Panc1 (cell line): ENCODE measurements at regions not wholly inside any gene's neighbourhood (a gene's known extent, or its start where the extent isn't known, plus 50 kb on each side); places are given as distances from the start of the nearest gene placed in this dataset.

Experiments
- ATAC-seq: fragments of 200-7000 bp; cut with Tn5 transposase; 2 replicates; pipeline ENCODE4 v1.9.1; 2020; ENCODE audit warnings: mild to moderate bottlenecking, moderate library complexity
- BruUV-seq: library from RNA; stranded (reverse); fragments of 400-500 nt; replicated peaks from 2 replicates; lab custom pipeline; 2021; lab: Mats Ljungman, UMichigan
- CTCF ChIA-PET: fragments of 300-600 bp; sonication (Branson Sonifier 250); formaldehyde crosslinking; loops from one replicate; lab custom pipeline; 2022; ENCODE audit warnings: antibody characterized with exemption; lab: Charles Lee
- POLR2A ChIA-PET: fragments of 300-600 bp; sonication (Branson Sonifier 250); formaldehyde crosslinking; loops from one replicate; lab custom pipeline; 2022; ENCODE audit warnings: antibody characterized with exemption; lab: Charles Lee
- DNase-seq: peaks from one replicate; pipeline ENCODE4 v3.0.0-alpha.2; 2010; ENCODE audit warnings: low read depth, low spot score
- H3K27ac ChIP-seq: 2 replicates; pipeline ENCODE4 v1.5.1; 2011; ENCODE audit warnings: mild to moderate bottlenecking, low read length, inconsistent platforms
- H3K27me3 ChIP-seq: fragments of 200-500 bp; sonication (Bioruptor generic); 2 replicates; pipeline ENCODE4 v1.6.0; 2014; ENCODE audit warnings: low read length, inconsistent platforms; ENCODE audit not compliant: control insufficient read depth, insufficient read depth
- H3K36me3 ChIP-seq: fragments of 200-500 bp; sonication (Bioruptor generic); 2 replicates; pipeline ENCODE4 v1.5.1; 2014; ENCODE audit warnings: inconsistent platforms, mild to moderate bottlenecking, low read length, moderate library complexity; ENCODE audit not compliant: control insufficient read depth, insufficient read depth
- H3K4me1 ChIP-seq: 2 replicates; pipeline ENCODE4 v1.5.1; 2011; ENCODE audit warnings: inconsistent platforms, mild to moderate bottlenecking, low read length, moderate library complexity; ENCODE audit not compliant: control insufficient read depth, insufficient read depth
- H3K4me3 ChIP-seq, 2 experiments: 2 replicates each; pipeline ENCODE4 v1.5.1; 2011 to 2012; ENCODE audit warnings: low read depth in 2 of 2, low read length in 2 of 2, mild to moderate bottlenecking in 2 of 2, inconsistent platforms in 1 of 2, moderate library complexity in 1 of 2
- H3K9me3 ChIP-seq: fragments of 200-500 bp; sonication (Bioruptor generic); 2 replicates; pipeline ENCODE4 v1.5.1; 2014; ENCODE audit warnings: low read depth, mild to moderate bottlenecking, inconsistent platforms, low read length, moderate library complexity; ENCODE audit not compliant: control insufficient read depth, insufficient read depth
- CTCF ChIP-seq: fragments of 450-650 bp; IDR thresholded peaks from 2 replicates; pipeline ENCODE4 v1.5.1; 2017; ENCODE audit warnings: mild to moderate bottlenecking
- POLR2AphosphoS5 ChIP-seq: IDR thresholded peaks from 2 replicates; pipeline ENCODE4 v1.6.1; 2012; ENCODE audit warnings: mild to moderate bottlenecking, low read depth, low read length, moderate library complexity
- REST ChIP-seq, 2 experiments: IDR thresholded peaks; 2 replicates each; pipeline ENCODE4 v1.6.1; 2011 to 2012; ENCODE audit warnings: low read depth in 2 of 2, control low read depth in 1 of 2, low read length in 1 of 2, mild to moderate bottlenecking in 1 of 2, moderate library complexity in 1 of 2; ENCODE audit not compliant: insufficient read depth in 1 of 2
- SIN3A ChIP-seq: IDR thresholded peaks from 2 replicates; pipeline ENCODE4 v1.6.1; 2012; ENCODE audit warnings: low read depth, mild to moderate bottlenecking, low read length, moderate library complexity, borderline replicate concordance; ENCODE audit not compliant: insufficient read depth
- TCF7L2 ChIP-seq: IDR thresholded peaks from 2 replicates; pipeline ENCODE4 v1.6.1; 2011; ENCODE audit warnings: mild to moderate bottlenecking, low read depth, low read length, inconsistent platforms
- in situ Hi-C: cut with HindIII; loops from 2 replicates; pipeline ENCODE4 v1.10.0; 2016; ENCODE audit warnings: low sequenced_read_pairs, low pct_unique_long_range_greater_than_20kb
- intact Hi-C: fragments of 100-400 bp; cut with micrococcal nuclease; formaldehyde crosslinking; loops from one replicate; pipeline ENCODE4 v1.10.0; 2022; ENCODE audit not compliant: unreplicated experiment

DNA sequence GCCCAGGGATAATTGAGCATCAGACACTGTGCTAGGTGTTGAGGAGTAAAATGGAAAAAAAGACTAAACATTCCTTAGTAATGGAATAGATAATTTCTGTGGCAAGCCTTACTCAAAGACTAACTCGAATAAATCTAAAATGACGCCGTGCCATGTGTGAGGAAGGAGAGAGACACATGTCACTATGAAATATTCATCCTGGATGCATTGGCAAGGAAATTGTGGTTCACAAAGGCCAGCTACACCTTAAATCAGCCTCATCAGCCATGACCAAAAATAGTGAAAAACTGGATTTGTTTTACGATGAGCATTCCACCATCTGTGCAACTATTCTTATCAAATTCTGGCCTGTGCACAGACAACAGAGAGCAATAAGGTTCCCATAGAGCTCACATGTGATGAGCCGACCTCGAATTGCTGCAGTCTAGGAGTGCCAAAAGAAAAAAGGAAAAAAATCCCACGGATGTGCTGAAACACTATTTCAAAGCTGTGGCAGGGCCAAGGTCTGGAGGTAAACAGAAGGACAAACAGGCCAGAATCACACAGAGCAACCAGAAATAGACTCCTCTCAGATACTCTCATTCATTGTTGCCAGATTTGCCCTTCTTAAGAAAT, 505.7 kb downstream of the EFNB2 start:
- ATAC-seq (no peak), DNase-seq (no peak)
- POLR2A ChIA-PET = no interaction called here
- CTCF ChIA-PET = no interaction called here
- Histone ChIP-seq H3K27me3 (no peaks in the 10 kb centered on the region), H3K27ac (no peak overlapping the region), H3K4me1 (no peaks in the 10 kb centered on the region), H3K36me3 (no peaks in the 10 kb centered on the region), H3K4me3 (no peak overlapping the region), H3K9me3 (no peaks in the 10 kb centered on the region)
- intact Hi-C loops = no loop called here
- no TSS peak for BruUV-seq
- TF ChIP-seq POLR2AphosphoS5 (no peak), REST (IDR thresholded peaks at IDR 0.05; ENCODE audit: insufficient read depth in 1 of 2, low read depth in 2 of 2, low read length in 1 of 2) (no peak), CTCF (no peak), SIN3A (no peak), TCF7L2 (no peak)
- in situ Hi-C loops = no loop called here

GRCh38 chr13:106028911-106029310, 506.6 kb downstream of the EFNB2 start:
- no TSS peak for BruUV-seq
- POLR2A ChIA-PET = no interaction called here
- no peak for DNase-seq
- in situ Hi-C loops = no loop called here
- Histone ChIP-seq H3K36me3 (no peaks in the 10 kb centered on the region), H3K4me1 (no peaks in the 10 kb centered on the region), H3K4me3 (no peak overlapping the region), H3K9me3 (no peaks in the 10 kb centered on the region), H3K27ac (no peak overlapping the region), H3K27me3 (no peaks in the 10 kb centered on the region)
- intact Hi-C loops = no loop called here
- CTCF ChIA-PET = no interaction called here
- TF ChIP-seq SIN3A (no peak), REST (IDR thresholded peaks at IDR 0.05; ENCODE audit: insufficient read depth in 1 of 2, low read depth in 2 of 2, low read length in 1 of 2) (no peak), TCF7L2 (no peak), POLR2AphosphoS5 (no peak), CTCF (no peak)
- ATAC-seq = no peak
